Astrocyte (in vitro differentiated cells and primary cell): ENCODE measurements at regions not wholly inside any gene's neighbourhood (a gene's known extent, or its start where the extent isn't known, plus 50 kb on each side); places are given as distances from the start of the nearest gene placed in this dataset.
A peak's percentile ranks its signal among the peaks of the same experiment; 100 is the strongest.

Source experiments
- DNase-seq: peaks from one replicate; pipeline ENCODE4 v3.0.0-alpha.2; 2010; ENCODE audit warnings: low read depth
- FAIRE-seq: peaks from 2 replicates; lab custom pipeline; 2011; peaks lifted over from hg19 to GRCh38; lab: Jason Lieb, UNC
- H2AFZ ChIP-seq: 2 replicates; pipeline ENCODE4 v1.6.0; 2012; ENCODE audit warnings: low read depth, low read length, inconsistent platforms
- H3K27ac ChIP-seq: 2 replicates; pipeline ENCODE4 v1.5.1; 2011; ENCODE audit warnings: low read depth, low read length, inconsistent platforms
- H3K27me3 ChIP-seq: 2 replicates; pipeline ENCODE4 v1.6.0; 2011; ENCODE audit warnings: low read length, inconsistent platforms; ENCODE audit not compliant: insufficient read depth
- H3K36me3 ChIP-seq: 2 replicates; pipeline ENCODE4 v1.5.1; 2011; ENCODE audit warnings: low read length, inconsistent platforms; ENCODE audit not compliant: insufficient read depth
- H3K4me1 ChIP-seq: 2 replicates; pipeline ENCODE4 v1.5.1; 2011; ENCODE audit warnings: low read length, inconsistent platforms; ENCODE audit not compliant: insufficient read depth
- H3K4me2 ChIP-seq: 2 replicates; pipeline ENCODE4 v1.6.0; 2012; ENCODE audit warnings: low read length, inconsistent platforms
- H3K4me3 ChIP-seq: 2 replicates; pipeline ENCODE4 v1.5.1; 2011; ENCODE audit warnings: low read depth, mild to moderate bottlenecking, low read length, inconsistent platforms; ENCODE audit not compliant: insufficient read depth
- H3K79me2 ChIP-seq: 2 replicates; pipeline ENCODE4 v1.6.0; 2012; ENCODE audit warnings: mild to moderate bottlenecking, low read length, inconsistent platforms; ENCODE audit not compliant: insufficient read depth
- H3K9ac ChIP-seq: 2 replicates; pipeline ENCODE4 v1.6.0; 2012; ENCODE audit warnings: mild to moderate bottlenecking, low read length, inconsistent platforms
- H3K9me3 ChIP-seq: 2 replicates; pipeline ENCODE4 v1.5.1; 2012; ENCODE audit warnings: low read depth, mild to moderate bottlenecking, low read length, inconsistent platforms; ENCODE audit not compliant: insufficient read depth
- H4K20me1 ChIP-seq: 2 replicates; pipeline ENCODE4 v1.6.0; 2012; ENCODE audit warnings: low read length, inconsistent platforms; ENCODE audit not compliant: insufficient read depth
- H3K27ac Mint-ChIP-seq: one replicate; pipeline ENCODE4 v1.8.0; 2021; ENCODE audit warnings: mild to moderate bottlenecking, mixed read lengths; ENCODE audit not compliant: unreplicated experiment
- H3K27me3 Mint-ChIP-seq: one replicate; pipeline ENCODE4 v1.8.0; 2021; ENCODE audit warnings: low read depth, mixed read lengths; ENCODE audit not compliant: unreplicated experiment
- H3K36me3 Mint-ChIP-seq: one replicate; pipeline ENCODE4 v1.8.0; 2021; ENCODE audit warnings: low read depth, mixed read lengths; ENCODE audit not compliant: unreplicated experiment
- H3K4me1 Mint-ChIP-seq: one replicate; pipeline ENCODE4 v1.8.0; 2021; ENCODE audit warnings: low read depth, mixed read lengths; ENCODE audit not compliant: unreplicated experiment
- H3K4me3 Mint-ChIP-seq: one replicate; pipeline ENCODE4 v1.8.0; 2021; ENCODE audit warnings: mild to moderate bottlenecking, moderate library complexity, mixed read lengths; ENCODE audit not compliant: unreplicated experiment
- H3K9me3 Mint-ChIP-seq: one replicate; pipeline ENCODE4 v1.8.0; 2021; ENCODE audit warnings: mild to moderate bottlenecking, mixed read lengths; ENCODE audit not compliant: unreplicated experiment
- EZH2 ChIP-seq: IDR thresholded peaks from 2 replicates; pipeline ENCODE4 v1.6.1; 2012; ENCODE audit warnings: mild to moderate bottlenecking, low read length, inconsistent platforms; ENCODE audit not compliant: insufficient read depth
- TF ChIP-seq, protein P1 (sequence below): IDR thresholded peaks from 2 replicates; pipeline ENCODE4 v1.5.1; 2011; ENCODE audit warnings: low read depth, mild to moderate bottlenecking, inconsistent platforms, low read length, moderate library complexity; ENCODE audit not compliant: insufficient read depth

DNA sequence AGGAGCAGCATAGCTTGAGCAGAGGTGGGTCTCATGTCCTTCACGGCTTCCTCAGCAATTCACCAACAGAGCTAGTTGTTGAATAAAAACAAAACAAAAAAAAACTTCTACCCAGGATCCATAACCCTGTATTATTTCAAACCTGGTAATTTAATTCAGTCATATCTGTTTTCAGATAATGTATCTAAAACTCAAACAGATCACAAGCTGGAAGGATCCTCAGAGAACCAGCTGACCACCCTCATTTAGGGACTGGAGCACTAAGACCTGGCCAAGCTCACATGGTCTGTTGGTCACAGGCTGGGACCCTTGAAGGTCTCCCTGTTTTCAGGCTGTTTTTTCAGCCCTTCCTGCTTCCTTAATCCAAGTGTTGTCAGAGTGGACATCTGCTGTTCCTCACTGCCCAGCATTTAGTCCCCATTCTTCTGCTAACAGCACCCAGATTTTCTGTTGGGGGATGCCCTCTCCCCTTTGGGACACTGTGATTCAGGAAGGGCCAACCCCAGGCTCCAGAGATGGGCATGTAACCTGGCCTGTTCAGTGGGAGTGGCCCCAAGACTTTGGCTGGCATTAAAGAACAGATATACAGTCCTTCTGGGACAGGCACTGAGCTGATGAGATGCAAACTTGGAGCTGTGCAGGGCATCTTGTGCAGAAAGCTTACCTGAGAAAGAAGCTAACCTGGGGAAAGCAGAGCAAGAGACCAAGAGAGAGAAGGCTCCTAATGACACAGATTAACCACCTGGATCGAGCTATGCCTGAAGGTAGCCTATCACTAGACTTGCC, 78.8 kb upstream of the SPATA12 start:
- TF ChIP-seq, protein P1, sequence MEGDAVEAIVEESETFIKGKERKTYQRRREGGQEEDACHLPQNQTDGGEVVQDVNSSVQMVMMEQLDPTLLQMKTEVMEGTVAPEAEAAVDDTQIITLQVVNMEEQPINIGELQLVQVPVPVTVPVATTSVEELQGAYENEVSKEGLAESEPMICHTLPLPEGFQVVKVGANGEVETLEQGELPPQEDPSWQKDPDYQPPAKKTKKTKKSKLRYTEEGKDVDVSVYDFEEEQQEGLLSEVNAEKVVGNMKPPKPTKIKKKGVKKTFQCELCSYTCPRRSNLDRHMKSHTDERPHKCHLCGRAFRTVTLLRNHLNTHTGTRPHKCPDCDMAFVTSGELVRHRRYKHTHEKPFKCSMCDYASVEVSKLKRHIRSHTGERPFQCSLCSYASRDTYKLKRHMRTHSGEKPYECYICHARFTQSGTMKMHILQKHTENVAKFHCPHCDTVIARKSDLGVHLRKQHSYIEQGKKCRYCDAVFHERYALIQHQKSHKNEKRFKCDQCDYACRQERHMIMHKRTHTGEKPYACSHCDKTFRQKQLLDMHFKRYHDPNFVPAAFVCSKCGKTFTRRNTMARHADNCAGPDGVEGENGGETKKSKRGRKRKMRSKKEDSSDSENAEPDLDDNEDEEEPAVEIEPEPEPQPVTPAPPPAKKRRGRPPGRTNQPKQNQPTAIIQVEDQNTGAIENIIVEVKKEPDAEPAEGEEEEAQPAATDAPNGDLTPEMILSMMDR = no peak
- no peak for TF ChIP-seq EZH2
- no peaks in the 10 kb centered on the region for H3K79me2 ChIP-seq
- H3K27ac ChIP-seq = peak overlapping the region; percentile 62
- peak overlapping the region; percentile 86 for H3K27ac Mint-ChIP-seq
- H2AFZ ChIP-seq = no peak overlapping the region
- peaks cover 2% of the 10 kb centered on the region for H3K27me3 Mint-ChIP-seq
- peaks cover 25% of the 10 kb centered on the region for H3K4me1 Mint-ChIP-seq
- DNase-seq = no peak
- no peak overlapping the region for H3K4me3 Mint-ChIP-seq
- H3K36me3 ChIP-seq = no peaks in the 10 kb centered on the region
- peak overlapping the region; percentile 36 for H3K4me2 ChIP-seq
- peak overlapping the region; percentile 2 for H3K9ac ChIP-seq
- no peaks in the 10 kb centered on the region for H3K27me3 ChIP-seq
- H3K4me1 ChIP-seq = peaks cover 28% of the 10 kb centered on the region
- peaks cover 3% of the 10 kb centered on the region for H3K36me3 Mint-ChIP-seq
- FAIRE-seq = no peak
- H3K9me3 ChIP-seq = no peaks in the 10 kb centered on the region
- no peaks in the 10 kb centered on the region for H4K20me1 ChIP-seq
- no peak overlapping the region for H3K4me3 ChIP-seq
- no peaks in the 10 kb centered on the region for H3K9me3 Mint-ChIP-seq

DNA sequence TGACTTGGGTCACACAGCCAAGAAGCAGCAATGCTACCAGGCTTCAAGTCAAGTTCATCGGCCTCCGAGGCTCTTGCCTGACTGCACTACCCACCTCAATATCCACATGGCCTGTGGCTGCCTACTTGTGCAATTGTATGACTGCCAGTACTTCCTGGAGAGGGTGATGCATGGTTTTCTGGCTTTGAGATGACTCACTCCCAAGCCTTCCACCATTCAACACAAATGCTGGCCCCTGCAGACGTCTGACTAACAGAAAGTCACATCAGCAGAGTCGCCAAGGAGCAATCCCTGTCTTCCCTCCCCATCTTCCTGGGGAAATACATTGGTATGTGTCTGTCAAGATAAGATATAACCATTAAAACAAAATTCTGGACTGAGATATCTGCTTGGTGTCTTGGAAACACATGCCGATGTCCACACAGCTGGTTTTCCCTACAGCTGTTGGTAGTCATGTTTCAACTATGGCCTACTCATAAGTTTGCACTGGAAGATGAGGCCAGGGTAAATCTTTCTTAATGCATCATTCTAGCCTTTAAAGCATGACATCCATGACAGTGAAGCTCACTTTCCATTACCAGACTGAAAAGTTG, 79.6 kb upstream of the SPATA12 start:
- peak overlapping the region; percentile 36 for H3K4me2 ChIP-seq
- FAIRE-seq = peak; percentile 99
- no peaks in the 10 kb centered on the region for H4K20me1 ChIP-seq
- Mint-ChIP-seq H3K27me3 (peaks cover 2% of the 10 kb centered on the region), H3K9me3 (no peaks in the 10 kb centered on the region), H3K4me1 (peaks cover 20% of the 10 kb centered on the region), H3K27ac (peak overlapping the region; percentile 86), H3K4me3 (no peak overlapping the region), H3K36me3 (no peaks in the 10 kb centered on the region)
- H3K4me1 ChIP-seq = peaks cover 26% of the 10 kb centered on the region
- H3K4me3 ChIP-seq = no peak overlapping the region
- peak; percentile 99 for DNase-seq
- peak overlapping the region; percentile 62 for H3K27ac ChIP-seq
- no peaks in the 10 kb centered on the region for H3K27me3 ChIP-seq
- H3K36me3 ChIP-seq = no peaks in the 10 kb centered on the region
- H3K9ac ChIP-seq = peak overlapping the region; percentile 2
- H3K79me2 ChIP-seq = no peaks in the 10 kb centered on the region
- no peak overlapping the region for H2AFZ ChIP-seq
- TF ChIP-seq, protein P1 = no peak
- TF ChIP-seq EZH2 = no peak
- no peaks in the 10 kb centered on the region for H3K9me3 ChIP-seq

DNA sequence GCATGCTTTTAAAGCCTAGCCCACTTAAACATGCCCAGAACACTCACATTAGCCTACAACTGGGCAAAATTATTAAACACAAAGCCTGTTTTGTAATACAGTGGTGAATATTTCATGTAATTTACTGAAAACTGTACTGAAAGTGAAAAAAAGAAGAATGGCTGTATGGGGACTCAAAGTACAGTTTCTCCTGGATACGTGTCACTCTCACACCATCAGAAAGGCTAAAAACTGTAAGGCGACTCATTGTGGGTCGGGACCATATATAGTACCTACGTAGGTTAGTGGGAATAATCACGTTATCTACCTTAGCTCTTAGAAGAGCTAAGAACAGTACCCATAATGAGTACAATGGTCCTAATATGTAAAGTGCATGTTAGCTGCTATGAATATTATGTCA, 80.2 kb upstream of the SPATA12 start:
- H3K4me1 Mint-ChIP-seq = peaks cover 17% of the 10 kb centered on the region
- TF ChIP-seq EZH2 = no peak
- TF ChIP-seq, protein P1 = no peak
- no peak overlapping the region for H3K9ac ChIP-seq

More for the DNA sequence above, 80.2 kb upstream of the SPATA12 start:
- no peak for FAIRE-seq
- H3K9me3 ChIP-seq = no peaks in the 10 kb centered on the region
- peak overlapping the region; percentile 62 for H3K27ac ChIP-seq
- no peaks in the 10 kb centered on the region for H3K27me3 ChIP-seq
- no peaks in the 10 kb centered on the region for H3K79me2 ChIP-seq
- Mint-ChIP-seq H3K4me3 (no peak overlapping the region), H3K9me3 (no peaks in the 10 kb centered on the region), H3K27me3 (peaks cover 2% of the 10 kb centered on the region), H3K27ac (no peak overlapping the region), H3K36me3 (no peaks in the 10 kb centered on the region)
- no peak for DNase-seq
- no peak overlapping the region for H3K4me3 ChIP-seq
- no peaks in the 10 kb centered on the region for H3K36me3 ChIP-seq
- peaks cover 23% of the 10 kb centered on the region for H3K4me1 ChIP-seq
- H2AFZ ChIP-seq = no peak overlapping the region
- H3K4me2 ChIP-seq = peak overlapping the region; percentile 16
- H4K20me1 ChIP-seq = no peaks in the 10 kb centered on the region
